HT-29 (cell line): ENCODE measurements at regions not wholly inside any gene's neighbourhood (a gene's known extent, or its start where the extent isn't known, plus 50 kb on each side); places are given as distances from the start of the nearest gene placed in this dataset.

ENCODE experiments used
- DNase-seq: peaks from one replicate; pipeline ENCODE4 v3.0.0-alpha.2; 2015; ENCODE audit warnings: low spot score

- DNase-seq, result no peak
These were observed 52.6 kb upstream of the SESN3 start for GRCh38 chr11:95283650-95284049.

GRCh38 chr11:95283146-95283545 is 52.1 kb upstream of the SESN3 start:
- DNase-seq, result no peak

GRCh38 chr11:95282291-95282751 is 51.3 kb upstream of the SESN3 start:
- DNase-seq, result peak; percentile 41
